Sigmoid colon (tissue), 6 donors: ENCODE measurements at regions not wholly inside any gene's neighbourhood (a gene's known extent, or its start where the extent isn't known, plus 50 kb on each side); places are given as distances from the start of the nearest gene placed in this dataset.

ENCODE experiments used
- DNase-seq: peaks from one replicate; pipeline ENCODE4 v3.0.0-alpha.2; 2019
- H3K27ac ChIP-seq, 4 donors: fragments of 200-600 bp; sonication (generic); one replicate each; pipeline ENCODE4 v1.5.1; 2016 to 2019; ENCODE audit warnings: mild to moderate bottlenecking in 1 of 4
- H3K27me3 ChIP-seq, 3 donors: fragments of 200-600 bp; sonication (generic); one replicate each; pipeline ENCODE4 v1.5.1; 2019; ENCODE audit warnings: mild to moderate bottlenecking in 1 of 3
- H3K36me3 ChIP-seq, 4 donors: fragments of 200-600 bp; sonication (generic); one replicate each; pipeline ENCODE4 v1.5.1; 2016 to 2019
- H3K4me1 ChIP-seq, 4 donors: fragments of 200-600 bp; sonication (generic); one replicate each; pipeline ENCODE4 v1.5.1; 2017 to 2019
- H3K4me3 ChIP-seq, 4 donors: fragments of 200-600 bp; sonication (generic); one replicate each; pipeline ENCODE4 v1.5.1; 2017 to 2019; ENCODE audit warnings: mild to moderate bottlenecking in 2 of 4, moderate library complexity in 1 of 4
- H3K9me3 ChIP-seq, 4 donors: fragments of 200-600 bp in 3 of 4; sonication (generic) in 3 of 4; one replicate each; pipeline versions ENCODE4 v1.5.1 to v1.6.1; 2013 to 2019
- EP300 ChIP-seq, 4 donors: sonication (generic); formaldehyde crosslinking; IDR thresholded peaks; one replicate each; pipeline ENCODE4 v1.6.1; 2017; ENCODE audit warnings: antibody characterized with exemption in 4 of 4
- POLR2A ChIP-seq, 2 donors: fragments of 450-650 bp; IDR thresholded peaks; one replicate each; pipeline ENCODE4 v1.6.1; 2016; ENCODE audit warnings: antibody characterized with exemption in 2 of 2, mild to moderate bottlenecking in 2 of 2, moderate library complexity in 2 of 2
- POLR2AphosphoS5 ChIP-seq, 4 donors: sonication (generic); formaldehyde crosslinking; IDR thresholded peaks; one replicate each; pipeline ENCODE4 v1.6.1; 2017; ENCODE audit warnings: antibody characterized with exemption in 4 of 4
- WGBS, 2 donors: extraction: QIAGEN DNeasy Blood & Tissue Kit; methylation state at CpG; one replicate each; pipeline ENCODE4 v1.1.7; 2013; 5-methylcytosine and 5-hydroxymethylcytosine counted together
- intact Hi-C: fragments of 100-400 bp; cut with DNase I; formaldehyde crosslinking; loops from one replicate; pipeline ENCODE4 v1.15.1; 2023
- TF ChIP-seq, protein P1 (sequence below), 4 experiments: fragments of 450-650 bp in 3 of 4; fragments of 200-600 bp in 1 of 4; IDR thresholded peaks; one replicate each; pipeline ENCODE4 v1.5.1; 2016 to 2019; ENCODE audit warnings: antibody characterized with exemption in 4 of 4, mild to moderate bottlenecking in 3 of 4, moderate library complexity in 2 of 4
- donor health status: healthy with polysubstance abuse.
- donor health status: healthy.

GRCh38 chr5:157997991-157998504 is 139.1 kb upstream of the CLINT1 start:
- peaks cover 0 to 9% (median 5%) of the 10 kb centered on the region in 4 donors for H3K4me1 ChIP-seq
- TF ChIP-seq POLR2A (IDR thresholded peaks at IDR 0.05) (no peak), EP300 (IDR thresholded peaks at IDR 0.05) (no peak), POLR2AphosphoS5 (IDR thresholded peaks at IDR 0.05) (no peak)
- TF ChIP-seq, protein P1, sequence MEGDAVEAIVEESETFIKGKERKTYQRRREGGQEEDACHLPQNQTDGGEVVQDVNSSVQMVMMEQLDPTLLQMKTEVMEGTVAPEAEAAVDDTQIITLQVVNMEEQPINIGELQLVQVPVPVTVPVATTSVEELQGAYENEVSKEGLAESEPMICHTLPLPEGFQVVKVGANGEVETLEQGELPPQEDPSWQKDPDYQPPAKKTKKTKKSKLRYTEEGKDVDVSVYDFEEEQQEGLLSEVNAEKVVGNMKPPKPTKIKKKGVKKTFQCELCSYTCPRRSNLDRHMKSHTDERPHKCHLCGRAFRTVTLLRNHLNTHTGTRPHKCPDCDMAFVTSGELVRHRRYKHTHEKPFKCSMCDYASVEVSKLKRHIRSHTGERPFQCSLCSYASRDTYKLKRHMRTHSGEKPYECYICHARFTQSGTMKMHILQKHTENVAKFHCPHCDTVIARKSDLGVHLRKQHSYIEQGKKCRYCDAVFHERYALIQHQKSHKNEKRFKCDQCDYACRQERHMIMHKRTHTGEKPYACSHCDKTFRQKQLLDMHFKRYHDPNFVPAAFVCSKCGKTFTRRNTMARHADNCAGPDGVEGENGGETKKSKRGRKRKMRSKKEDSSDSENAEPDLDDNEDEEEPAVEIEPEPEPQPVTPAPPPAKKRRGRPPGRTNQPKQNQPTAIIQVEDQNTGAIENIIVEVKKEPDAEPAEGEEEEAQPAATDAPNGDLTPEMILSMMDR (IDR thresholded peaks at IDR 0.05), result no peak
- no peak overlapping the region for H3K27ac ChIP-seq
- DNase-seq, result no peak
- H3K27me3 ChIP-seq, result no peaks in the 10 kb centered on the region
- H3K36me3 ChIP-seq, result no peaks in the 10 kb centered on the region
- WGBS, 2 donors, result 89% methylated on average over 8 of the region's 8 CpGs
- no peak overlapping the region for H3K4me3 ChIP-seq
- intact Hi-C loops, result loop anchor here (5.0 kb wide), 1 partner anchor 236 kb away; no protein-coding TSS in a partner anchor
- no peaks in the 10 kb centered on the region for H3K9me3 ChIP-seq

- Histone ChIP-seq H3K4me1 (peaks cover 0 to 9% (median 5%) of the 10 kb centered on the region in 4 donors), H3K27ac (peak overlapping the region in 3 of 4 donors; percentile 8 to 45 (median 37)), H3K9me3 (no peaks in the 10 kb centered on the region), H3K27me3 (no peaks in the 10 kb centered on the region), H3K36me3 (no peaks in the 10 kb centered on the region), H3K4me3 (no peak overlapping the region)
- peak; percentile 88 for DNase-seq
- TF ChIP-seq POLR2A (IDR thresholded peaks at IDR 0.05) (no peak), POLR2AphosphoS5 (IDR thresholded peaks at IDR 0.05) (peak in 1 of 4 donors; percentile 46)
- TF ChIP-seq, protein P1 (IDR thresholded peaks at IDR 0.05), result peak; percentile 74 to 80 (median 78)
- intact Hi-C loops, result loop anchor here (2.0 to 5.0 kb wide), 4 partner anchors 46 to 233 kb away; no protein-coding TSS in a partner anchor
- 15 to 25% methylated on average over 8 of the region's 8 CpGs for WGBS, 2 donors
These were observed 136.1 kb upstream of the CLINT1 start for GRCh38 chr5:157994906-157995519.

GRCh38 chr5:157993986-157994691 is 135.2 kb upstream of the CLINT1 start:
- Histone ChIP-seq H3K27me3 (no peaks in the 10 kb centered on the region), H3K36me3 (no peaks in the 10 kb centered on the region), H3K4me3 (no peak overlapping the region), H3K4me1 (peaks cover 0 to 9% (median 5%) of the 10 kb centered on the region in 4 donors), H3K9me3 (no peaks in the 10 kb centered on the region), H3K27ac (peak overlapping the region in 3 of 4 donors; percentile 8 to 45 (median 37))
- intact Hi-C loops, result loop anchor here (2.0 kb wide), 3 partner anchors 45 to 177 kb away; no protein-coding TSS in a partner anchor
- WGBS, 2 donors, result 43 to 69% methylated on average over 6 of the region's 6 CpGs
- no peak for DNase-seq
- TF ChIP-seq EP300 (IDR thresholded peaks at IDR 0.05) (no peak), POLR2A (IDR thresholded peaks at IDR 0.05) (no peak), POLR2AphosphoS5 (IDR thresholded peaks at IDR 0.05) (no peak)
- TF ChIP-seq, protein P1 (IDR thresholded peaks at IDR 0.05), result no peak

GRCh38 chr5:157993201-157993600 is 134.3 kb upstream of the CLINT1 start:
- Histone ChIP-seq H3K36me3 (no peaks in the 10 kb centered on the region), H3K4me3 (no peak overlapping the region), H3K27me3 (no peaks in the 10 kb centered on the region), H3K9me3 (no peaks in the 10 kb centered on the region), H3K27ac (no peak overlapping the region), H3K4me1 (peaks cover 0 to 9% (median 5%) of the 10 kb centered on the region in 4 donors)
- DNase-seq, result no peak
- TF ChIP-seq POLR2AphosphoS5 (IDR thresholded peaks at IDR 0.05), result no peak
- TF ChIP-seq, protein P1 (IDR thresholded peaks at IDR 0.05), result no peak
- TF ChIP-seq EP300 (IDR thresholded peaks at IDR 0.05), result no peak
- TF ChIP-seq POLR2A (IDR thresholded peaks at IDR 0.05), result no peak
- intact Hi-C loops, result no loop called here
- 96% methylated on average over 2 of the region's 2 CpGs for WGBS, 2 donors
